AG09309 (cell line): ENCODE measurements at regions not wholly inside any gene's neighbourhood (a gene's known extent, or its start where the extent isn't known, plus 50 kb on each side); places are given as distances from the start of the nearest gene placed in this dataset.

ENCODE experiments used
- DNase-seq: peaks from one replicate; pipeline ENCODE4 v3.0.0-alpha.2; 2010; ENCODE audit warnings: low read depth
- H3K4me3 ChIP-seq: 2 replicates; pipeline ENCODE4 v1.5.1; 2011; ENCODE audit warnings: mild to moderate bottlenecking, low read depth, low read length, moderate library complexity; ENCODE audit not compliant: control insufficient read depth
- CTCF ChIP-seq: IDR thresholded peaks from 2 replicates; pipeline ENCODE4 v1.5.1; 2011; ENCODE audit warnings: mild to moderate bottlenecking, low read depth, low read length, inconsistent platforms; ENCODE audit not compliant: insufficient read depth, control insufficient read depth; ENCODE audit errors: missing control alignments

GRCh38 chr11:71179877-71180605 is 72.3 kb downstream of the SHANK2 start:
- TF ChIP-seq CTCF: no peak
- DNase-seq: no peak

GRCh38 chr11:71178076-71178475 is 74.3 kb downstream of the SHANK2 start:
- no peak for TF ChIP-seq CTCF
- no peak overlapping the region for H3K4me3 ChIP-seq
- no peak for DNase-seq

More at GRCh38 chr11:71179877-71180605, 72.3 kb downstream of the SHANK2 start:
- no peak overlapping the region for H3K4me3 ChIP-seq

DNA sequence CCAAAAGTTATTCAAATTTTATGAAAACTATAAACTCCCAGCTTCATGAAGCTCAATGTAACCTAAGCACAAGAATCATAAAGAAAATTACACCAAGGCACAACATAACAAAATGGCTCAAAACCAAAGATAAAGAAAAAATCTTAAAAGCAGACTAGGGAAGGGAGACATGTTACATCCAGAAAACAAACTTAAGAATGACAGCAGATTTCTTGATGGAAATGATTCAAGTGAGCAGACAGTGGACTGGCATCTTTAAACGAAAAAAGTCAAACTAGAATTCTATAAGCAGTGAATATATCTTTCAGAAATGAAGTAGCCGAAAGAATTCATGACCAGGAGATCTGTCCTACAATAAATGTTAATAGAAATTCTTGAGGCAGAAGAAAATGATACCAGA is 75.6 kb downstream of the SHANK2 start:
- DNase-seq: no peak
- H3K4me3 ChIP-seq: no peak overlapping the region
- no peak for TF ChIP-seq CTCF

GRCh38 chr11:71173709-71174108 is 78.7 kb downstream of the SHANK2 start:
- TF ChIP-seq CTCF: no peak
- no peak for DNase-seq
- no peak overlapping the region for H3K4me3 ChIP-seq

- DNase-seq: no peak
- TF ChIP-seq CTCF: no peak
- H3K4me3 ChIP-seq: no peak overlapping the region
Measured at GRCh38 chr11:71172680-71173079, 79.7 kb downstream of the SHANK2 start.

GRCh38 chr11:71171576-71171975 is 80.8 kb downstream of the SHANK2 start:
- TF ChIP-seq CTCF: no peak
- DNase-seq: no peak
- H3K4me3 ChIP-seq: no peak overlapping the region
